ENCODE measurements at regions not wholly inside any gene's neighbourhood (a gene's known extent, or its start where the extent isn't known, plus 50 kb on each side); places are given as distances from the start of the nearest gene placed in this dataset.
A peak's percentile ranks its signal among the peaks of the same experiment; 100 is the strongest.

GRCh38 chr2:62314291-62314690, 118.4 kb downstream of the B3GNT2 start (continued):
- TF ChIP-seq GABPA (tag; conservative IDR thresholded peaks at IDR 0.05; ENCODE audit: low read depth) (0 out of 2 replicates have a peak, but pooled peaks have one; percentile 7), ZNF561 (CRISPR knock-in tag; conservative IDR thresholded peaks at IDR 0.05) (no peak), DPF2 (IDR thresholded peaks at IDR 0.05) (0 out of 2 replicates have a peak, but pooled peaks have one; percentile 1), HDGF (IDR thresholded peaks at IDR 0.05) (no peak)

DNA sequence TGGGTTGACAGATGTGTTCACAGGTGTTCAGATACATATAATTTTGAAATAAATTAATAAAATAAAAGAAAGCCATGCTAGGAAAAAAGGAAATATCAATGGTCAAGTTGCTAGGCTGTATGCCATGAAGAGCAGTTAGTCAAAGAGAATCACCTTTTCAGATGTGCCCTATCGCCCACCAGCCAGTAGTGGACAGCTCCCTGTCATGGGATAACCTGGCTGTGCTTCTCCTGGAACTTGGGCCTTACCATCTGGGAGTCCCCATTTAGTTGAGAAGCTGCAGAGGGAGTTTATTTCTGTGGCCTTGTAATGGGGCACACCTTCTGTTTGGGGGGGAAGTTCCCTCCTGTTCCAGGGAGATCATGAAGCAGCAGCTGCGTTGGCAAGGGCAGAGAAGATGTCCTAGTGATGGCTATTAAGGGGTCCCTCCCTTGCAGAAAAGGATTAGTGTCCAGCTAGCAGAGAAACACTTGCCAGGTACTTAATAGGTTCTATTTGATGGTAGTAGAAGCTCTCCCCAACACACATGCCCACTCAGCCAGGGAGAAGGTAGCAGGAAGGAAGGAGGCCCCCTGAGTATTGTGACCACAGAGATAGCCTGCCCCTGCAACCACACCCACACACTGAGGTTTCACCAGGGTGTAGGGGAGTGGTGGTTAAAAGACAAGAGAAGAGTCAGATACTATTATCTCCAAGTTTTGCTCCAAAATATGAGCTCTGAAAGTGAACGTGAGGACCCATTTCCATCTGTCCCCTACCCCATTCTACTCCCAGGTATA, 117.7 kb downstream of the B3GNT2 start:
- WGBS (ENCODE audit: insufficient coverage, low coverage, missing lambda C conversion rate) = 24% methylated on average over 3 of the region's 3 CpGs
- no peaks in the 10 kb centered on the region for H3K9me3 ChIP-seq (replicated peaks; ENCODE audit: control insufficient read depth, insufficient read depth, low read depth, low read length)
- peaks cover 15 to 29% of the 10 kb centered on the region in 2 experiments; a peak in 4 of 5 replicates for H3K4me1 ChIP-seq (replicated peaks in 1 of 2; ENCODE audit: control insufficient read depth in 2 of 2, insufficient read depth in 2 of 2, low read length in 2 of 2)
- H3K36me3 ChIP-seq (ENCODE audit: control insufficient read depth, insufficient read depth, low read length) = no peaks in the 10 kb centered on the region
- peak overlapping the region; percentile 44 for H2AFZ ChIP-seq (ENCODE audit: low read depth, low read length)
- in situ Hi-C loops (cut with MboI) (no loop called here), intact Hi-C loops (cut with micrococcal nuclease) (no loop called here)
- H3K4me2 ChIP-seq (ENCODE audit: insufficient read depth, low read length) = peak overlapping the region; percentile 56
- no peak overlapping the region for H3K4me3 ChIP-seq
- ATAC-seq (peak; percentile 84), FAIRE-seq (peak; percentile 95), DNase-seq (ENCODE audit: extremely low read depth in 1 of 4, low spot score in 3 of 4) (peak in 3 of 4 experiments; percentile 40 to 79 (median 63))
- peak overlapping the region; percentile 9 to 69; a peak in 2 of 4 replicates for H3K9ac ChIP-seq (ENCODE audit: insufficient read depth in 1 of 2, low read depth in 2 of 2, low read length in 2 of 2)
- no peaks in the 10 kb centered on the region for H3K27me3 ChIP-seq (ENCODE audit: control insufficient read depth in 2 of 2, insufficient read depth in 2 of 2, low read length in 2 of 2)
- POLR2A ChIA-PET = interaction anchor here (0.6 to 1.5 kb wide), 6 partner anchors 9 to 342 kb away, joined by 3 to 6 read pairs (median 4); no protein-coding TSS in a partner anchor
- H3K9me1 ChIP-seq (ENCODE audit: control insufficient read depth, insufficient read depth, low read length) = no peaks in the 10 kb centered on the region
- CTCF ChIA-PET (ENCODE audit: low intra/inter-chr PET ratio) = no interaction called here
- 0 out of 3 replicates have a peak, but pooled peaks cover 9% of the 10 kb centered on the region for H3K79me2 ChIP-seq (ENCODE audit: control insufficient read depth, insufficient read depth, low read length)
- BruUV-seq (replicated peaks) = no TSS peak
- peak overlapping the region; percentile 34; the same call in 1 of the 3 replicates for H3K27ac ChIP-seq (ENCODE audit: extremely low read depth, low read depth, low read length)
- no peaks in the 10 kb centered on the region for H4K20me1 ChIP-seq (replicated peaks; ENCODE audit: control insufficient read depth, insufficient read depth, low read length)
- TF ChIP-seq, protein P1, sequence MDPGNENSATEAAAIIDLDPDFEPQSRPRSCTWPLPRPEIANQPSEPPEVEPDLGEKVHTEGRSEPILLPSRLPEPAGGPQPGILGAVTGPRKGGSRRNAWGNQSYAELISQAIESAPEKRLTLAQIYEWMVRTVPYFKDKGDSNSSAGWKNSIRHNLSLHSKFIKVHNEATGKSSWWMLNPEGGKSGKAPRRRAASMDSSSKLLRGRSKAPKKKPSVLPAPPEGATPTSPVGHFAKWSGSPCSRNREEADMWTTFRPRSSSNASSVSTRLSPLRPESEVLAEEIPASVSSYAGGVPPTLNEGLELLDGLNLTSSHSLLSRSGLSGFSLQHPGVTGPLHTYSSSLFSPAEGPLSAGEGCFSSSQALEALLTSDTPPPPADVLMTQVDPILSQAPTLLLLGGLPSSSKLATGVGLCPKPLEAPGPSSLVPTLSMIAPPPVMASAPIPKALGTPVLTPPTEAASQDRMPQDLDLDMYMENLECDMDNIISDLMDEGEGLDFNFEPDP (CRISPR knock-in tag; IDR thresholded peaks at IDR 0.05) = no peak
- no peak for TF ChIP-seq SRSF3 (IDR thresholded peaks at IDR 0.05; ENCODE audit: insufficient read depth, low read length)
- no peak for TF ChIP-seq GATA2 (CRISPR knock-in tag; IDR thresholded peaks at IDR 0.05)
- TF ChIP-seq MAZ (CRISPR knock-in tag; conservative IDR thresholded peaks at IDR 0.05 in 1 of 2, IDR thresholded peaks at IDR 0.05 in 1 of 2) = no peak
- peak; percentile 45; the same call in 1 of the 2 replicates for TF ChIP-seq RNF2 (IDR thresholded peaks at IDR 0.05)
- no peak for TF ChIP-seq KDM4B (IDR thresholded peaks at IDR 0.05; ENCODE audit: borderline replicate concordance in 2 of 2, low read depth in 1 of 2)
- TF ChIP-seq, protein P2, sequence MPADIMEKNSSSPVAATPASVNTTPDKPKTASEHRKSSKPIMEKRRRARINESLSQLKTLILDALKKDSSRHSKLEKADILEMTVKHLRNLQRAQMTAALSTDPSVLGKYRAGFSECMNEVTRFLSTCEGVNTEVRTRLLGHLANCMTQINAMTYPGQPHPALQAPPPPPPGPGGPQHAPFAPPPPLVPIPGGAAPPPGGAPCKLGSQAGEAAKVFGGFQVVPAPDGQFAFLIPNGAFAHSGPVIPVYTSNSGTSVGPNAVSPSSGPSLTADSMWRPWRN (IDR thresholded peaks at IDR 0.05; ENCODE audit: low read depth) = no peak
- no peak for TF ChIP-seq CBX3 (IDR thresholded peaks at IDR 0.05; ENCODE audit: borderline replicate concordance in 1 of 2, low read length in 2 of 2)
- TF ChIP-seq, protein P3, sequence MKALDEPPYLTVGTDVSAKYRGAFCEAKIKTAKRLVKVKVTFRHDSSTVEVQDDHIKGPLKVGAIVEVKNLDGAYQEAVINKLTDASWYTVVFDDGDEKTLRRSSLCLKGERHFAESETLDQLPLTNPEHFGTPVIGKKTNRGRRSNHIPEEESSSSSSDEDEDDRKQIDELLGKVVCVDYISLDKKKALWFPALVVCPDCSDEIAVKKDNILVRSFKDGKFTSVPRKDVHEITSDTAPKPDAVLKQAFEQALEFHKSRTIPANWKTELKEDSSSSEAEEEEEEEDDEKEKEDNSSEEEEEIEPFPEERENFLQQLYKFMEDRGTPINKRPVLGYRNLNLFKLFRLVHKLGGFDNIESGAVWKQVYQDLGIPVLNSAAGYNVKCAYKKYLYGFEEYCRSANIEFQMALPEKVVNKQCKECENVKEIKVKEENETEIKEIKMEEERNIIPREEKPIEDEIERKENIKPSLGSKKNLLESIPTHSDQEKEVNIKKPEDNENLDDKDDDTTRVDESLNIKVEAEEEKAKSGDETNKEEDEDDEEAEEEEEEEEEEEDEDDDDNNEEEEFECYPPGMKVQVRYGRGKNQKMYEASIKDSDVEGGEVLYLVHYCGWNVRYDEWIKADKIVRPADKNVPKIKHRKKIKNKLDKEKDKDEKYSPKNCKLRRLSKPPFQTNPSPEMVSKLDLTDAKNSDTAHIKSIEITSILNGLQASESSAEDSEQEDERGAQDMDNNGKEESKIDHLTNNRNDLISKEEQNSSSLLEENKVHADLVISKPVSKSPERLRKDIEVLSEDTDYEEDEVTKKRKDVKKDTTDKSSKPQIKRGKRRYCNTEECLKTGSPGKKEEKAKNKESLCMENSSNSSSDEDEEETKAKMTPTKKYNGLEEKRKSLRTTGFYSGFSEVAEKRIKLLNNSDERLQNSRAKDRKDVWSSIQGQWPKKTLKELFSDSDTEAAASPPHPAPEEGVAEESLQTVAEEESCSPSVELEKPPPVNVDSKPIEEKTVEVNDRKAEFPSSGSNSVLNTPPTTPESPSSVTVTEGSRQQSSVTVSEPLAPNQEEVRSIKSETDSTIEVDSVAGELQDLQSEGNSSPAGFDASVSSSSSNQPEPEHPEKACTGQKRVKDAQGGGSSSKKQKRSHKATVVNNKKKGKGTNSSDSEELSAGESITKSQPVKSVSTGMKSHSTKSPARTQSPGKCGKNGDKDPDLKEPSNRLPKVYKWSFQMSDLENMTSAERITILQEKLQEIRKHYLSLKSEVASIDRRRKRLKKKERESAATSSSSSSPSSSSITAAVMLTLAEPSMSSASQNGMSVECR (CRISPR knock-in tag; IDR thresholded peaks at IDR 0.05) = no peak
- TF ChIP-seq KHSRP (IDR thresholded peaks at IDR 0.05) = no peak
